Smooth muscle cell (in vitro differentiated cells): ENCODE measurements at regions not wholly inside any gene's neighbourhood (a gene's known extent, or its start where the extent isn't known, plus 50 kb on each side); places are given as distances from the start of the nearest gene placed in this dataset.

ENCODE experiments used
- DNase-seq: peaks from one replicate; lab custom pipeline; 2025; ENCODE audit not compliant: unreplicated experiment; lab: John Stamatoyannopoulos, UW
- H2AFZ ChIP-seq: fragments of 200-600 bp; sonication (generic); 2 replicates; pipeline ENCODE4 v1.6.0; 2016; ENCODE audit warnings: antibody characterized with exemption, low read depth, mild to moderate bottlenecking
- H3F3A ChIP-seq: fragments of 200-600 bp; sonication (generic); 2 replicates; pipeline ENCODE4 v1.6.0; 2017; ENCODE audit warnings: antibody characterized with exemption, low read depth
- H3K27ac ChIP-seq: fragments of 200-600 bp; sonication (generic); 2 replicates; pipeline ENCODE4 v1.5.1; 2016; ENCODE audit warnings: low read depth, mild to moderate bottlenecking
- H3K27me3 ChIP-seq: fragments of 200-600 bp; sonication (generic); 2 replicates; pipeline ENCODE4 v1.6.1; 2016; ENCODE audit warnings: low read depth, mild to moderate bottlenecking
- H3K36me3 ChIP-seq: fragments of 200-600 bp; sonication (generic); 2 replicates; pipeline ENCODE4 v1.5.1; 2016; ENCODE audit warnings: low read depth
- H3K4me1 ChIP-seq: fragments of 200-600 bp; sonication (generic); 2 replicates; pipeline ENCODE4 v1.5.1; 2016; ENCODE audit warnings: low read depth
- H3K4me2 ChIP-seq: fragments of 200-600 bp; sonication (generic); 2 replicates; pipeline ENCODE4 v1.6.0; 2016; ENCODE audit warnings: mild to moderate bottlenecking
- H3K4me3 ChIP-seq: fragments of 200-600 bp; sonication (generic); 2 replicates; pipeline ENCODE4 v1.5.1; 2016; ENCODE audit warnings: mild to moderate bottlenecking
- H3K79me2 ChIP-seq: fragments of 200-600 bp; sonication (generic); 2 replicates; pipeline ENCODE4 v1.6.0; 2016; ENCODE audit warnings: low read depth, mild to moderate bottlenecking
- H3K9ac ChIP-seq: fragments of 200-600 bp; sonication (generic); 2 replicates; pipeline ENCODE4 v1.6.0; 2016; ENCODE audit warnings: low read depth
- H3K9me3 ChIP-seq: fragments of 200-600 bp; sonication (generic); replicated peaks from 2 replicates; pipeline ENCODE4 v1.5.1; 2016; ENCODE audit warnings: low read depth
- H4K20me1 ChIP-seq: fragments of 200-600 bp; sonication (generic); 2 replicates; pipeline ENCODE4 v1.6.0; 2016; ENCODE audit warnings: low read depth
- WGBS: methylation state at CpG from one replicate; pipeline ENCODE4 v1.1.7; 2016; ENCODE audit warnings: low lambda C conversion rate; 5-methylcytosine and 5-hydroxymethylcytosine counted together
- TF ChIP-seq, protein P1 (sequence below): fragments of 200-600 bp; sonication (generic); IDR thresholded peaks from 2 replicates; pipeline ENCODE4 v1.5.1; 2017; ENCODE audit warnings: borderline replicate concordance, mild to moderate bottlenecking, antibody characterized with exemption; ENCODE audit not compliant: insufficient read depth, poor library complexity, severe bottlenecking

DNA sequence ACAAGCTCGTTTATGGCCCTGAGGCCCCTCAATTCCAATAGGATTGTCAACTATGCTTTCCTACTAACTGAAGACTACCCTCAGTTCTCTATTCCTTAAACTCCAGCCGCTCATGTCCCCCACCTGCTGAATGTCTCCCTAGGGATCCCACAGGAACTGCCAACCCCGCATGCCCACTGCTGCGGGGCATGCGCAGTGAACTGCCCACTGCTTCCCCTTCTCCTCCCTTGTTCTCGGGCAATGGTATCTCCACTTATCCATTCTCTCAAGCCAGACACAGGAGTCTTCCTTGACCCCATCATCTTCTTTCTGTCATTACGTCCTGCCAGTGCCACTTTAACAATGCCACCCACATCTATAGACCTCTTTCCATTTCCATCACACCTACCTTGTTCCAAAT, 90.0 kb downstream of the FGF18 start:
- Histone ChIP-seq H3K79me2 (no peaks in the 10 kb centered on the region), H3K4me3 (no peak overlapping the region), H3K4me2 (no peak overlapping the region), H4K20me1 (no peaks in the 10 kb centered on the region), H3K27me3 (no peaks in the 10 kb centered on the region), H2AFZ (no peak overlapping the region), H3K27ac (no peak overlapping the region), H3K9me3 (no peaks in the 10 kb centered on the region), H3K4me1 (no peaks in the 10 kb centered on the region), H3K36me3 (no peaks in the 10 kb centered on the region), H3F3A (no peaks in the 10 kb centered on the region), H3K9ac (no peak overlapping the region)
- 95% methylated on average over 7 of the region's 7 CpGs for WGBS
- DNase-seq: no peak
- TF ChIP-seq, protein P1, sequence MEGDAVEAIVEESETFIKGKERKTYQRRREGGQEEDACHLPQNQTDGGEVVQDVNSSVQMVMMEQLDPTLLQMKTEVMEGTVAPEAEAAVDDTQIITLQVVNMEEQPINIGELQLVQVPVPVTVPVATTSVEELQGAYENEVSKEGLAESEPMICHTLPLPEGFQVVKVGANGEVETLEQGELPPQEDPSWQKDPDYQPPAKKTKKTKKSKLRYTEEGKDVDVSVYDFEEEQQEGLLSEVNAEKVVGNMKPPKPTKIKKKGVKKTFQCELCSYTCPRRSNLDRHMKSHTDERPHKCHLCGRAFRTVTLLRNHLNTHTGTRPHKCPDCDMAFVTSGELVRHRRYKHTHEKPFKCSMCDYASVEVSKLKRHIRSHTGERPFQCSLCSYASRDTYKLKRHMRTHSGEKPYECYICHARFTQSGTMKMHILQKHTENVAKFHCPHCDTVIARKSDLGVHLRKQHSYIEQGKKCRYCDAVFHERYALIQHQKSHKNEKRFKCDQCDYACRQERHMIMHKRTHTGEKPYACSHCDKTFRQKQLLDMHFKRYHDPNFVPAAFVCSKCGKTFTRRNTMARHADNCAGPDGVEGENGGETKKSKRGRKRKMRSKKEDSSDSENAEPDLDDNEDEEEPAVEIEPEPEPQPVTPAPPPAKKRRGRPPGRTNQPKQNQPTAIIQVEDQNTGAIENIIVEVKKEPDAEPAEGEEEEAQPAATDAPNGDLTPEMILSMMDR: no peak

DNA sequence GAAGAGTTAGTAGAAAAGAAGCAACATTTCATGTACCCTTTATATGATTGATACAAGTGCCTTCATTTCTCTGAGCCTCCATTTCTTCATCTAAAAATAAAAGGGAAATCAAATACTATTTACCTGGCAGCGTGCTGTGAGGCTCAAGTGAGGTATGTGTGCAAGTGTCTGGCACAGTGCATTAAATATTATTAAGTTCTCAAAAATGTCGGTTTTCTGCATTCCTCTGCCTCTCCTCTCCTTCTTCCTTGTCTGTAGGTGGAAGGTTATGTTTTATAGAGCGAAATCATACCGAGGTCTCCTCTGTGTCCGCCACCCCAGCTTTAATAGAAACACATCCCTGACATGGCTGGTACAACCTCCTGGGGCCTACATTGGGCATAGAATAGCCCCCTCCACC, 93.0 kb downstream of the FGF18 start:
- WGBS: 75% methylated on average over 5 of the region's 5 CpGs
- no peaks in the 10 kb centered on the region for H3K36me3 ChIP-seq
- no peak overlapping the region for H2AFZ ChIP-seq
- TF ChIP-seq, protein P1: no peak
- no peaks in the 10 kb centered on the region for H3K9me3 ChIP-seq
- H4K20me1 ChIP-seq: no peaks in the 10 kb centered on the region
- no peaks in the 10 kb centered on the region for H3F3A ChIP-seq
- H3K4me2 ChIP-seq: no peak overlapping the region
- H3K9ac ChIP-seq: no peak overlapping the region
- no peak overlapping the region for H3K4me3 ChIP-seq
- H3K4me1 ChIP-seq: no peaks in the 10 kb centered on the region
- H3K79me2 ChIP-seq: no peaks in the 10 kb centered on the region
- H3K27me3 ChIP-seq: no peaks in the 10 kb centered on the region
- DNase-seq: no peak
- H3K27ac ChIP-seq: no peak overlapping the region

DNA sequence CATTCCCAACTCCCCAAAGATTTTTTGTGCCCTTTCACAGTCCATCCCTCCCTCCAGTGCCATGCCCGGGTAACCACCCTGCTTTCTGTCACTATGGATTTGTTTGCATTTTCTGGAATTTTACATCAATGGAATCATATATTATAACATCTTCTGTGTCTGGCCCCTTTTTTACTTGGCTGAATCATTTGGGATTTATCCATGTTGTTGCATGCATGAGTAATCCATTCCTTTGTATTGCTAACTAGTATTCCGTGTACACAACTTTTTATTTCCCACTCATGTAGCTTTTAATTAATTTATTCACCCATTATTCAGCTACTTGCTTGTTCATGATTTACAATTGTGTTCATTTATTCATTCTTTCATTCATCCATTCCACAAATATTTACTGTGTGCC, 94.1 kb downstream of the FGF18 start:
- H4K20me1 ChIP-seq: no peaks in the 10 kb centered on the region
- no peak for DNase-seq

DNA sequence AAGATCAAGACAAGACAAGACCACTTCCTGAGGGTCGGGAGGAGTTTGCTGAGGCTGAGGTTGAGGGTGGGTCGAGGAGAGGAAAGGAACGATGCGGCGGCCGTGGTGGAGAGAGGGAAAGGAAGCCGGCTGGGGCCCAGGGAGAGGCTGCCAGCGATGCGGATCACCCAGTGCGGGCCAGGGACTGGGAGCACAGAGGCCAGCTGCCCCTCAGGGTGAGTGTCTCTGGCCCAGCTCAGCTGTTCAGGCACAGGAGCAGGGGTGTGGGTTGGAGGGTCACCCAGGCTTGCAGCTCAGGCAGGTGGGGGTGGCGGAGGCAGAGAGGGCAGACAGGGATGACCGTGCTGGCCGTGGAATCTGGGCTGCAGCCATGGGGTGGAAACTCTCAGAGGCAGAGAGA, 99.5 kb downstream of the FGF18 start:
- H4K20me1 ChIP-seq: no peaks in the 10 kb centered on the region
- H3K4me3 ChIP-seq: no peak overlapping the region
- H3K4me2 ChIP-seq: no peak overlapping the region
- peaks cover 17% of the 10 kb centered on the region for H3F3A ChIP-seq
- H3K79me2 ChIP-seq: no peaks in the 10 kb centered on the region
- H2AFZ ChIP-seq: no peak overlapping the region
- no peaks in the 10 kb centered on the region for H3K36me3 ChIP-seq
- no peak overlapping the region for H3K9ac ChIP-seq
- no peak overlapping the region for H3K27ac ChIP-seq
- H3K9me3 ChIP-seq: no peaks in the 10 kb centered on the region
- H3K4me1 ChIP-seq: peaks cover 16% of the 10 kb centered on the region
- TF ChIP-seq, protein P1: no peak
- WGBS: 91% methylated on average over 9 of the region's 13 CpGs
- DNase-seq: no peak
- H3K27me3 ChIP-seq: no peaks in the 10 kb centered on the region

More for the DNA sequence above, 94.1 kb downstream of the FGF18 start:
- Histone ChIP-seq H3K4me2 (no peak overlapping the region), H3K27me3 (no peaks in the 10 kb centered on the region), H3K27ac (no peak overlapping the region), H3F3A (no peaks in the 10 kb centered on the region), H2AFZ (no peak overlapping the region), H3K79me2 (no peaks in the 10 kb centered on the region), H3K4me3 (no peak overlapping the region), H3K4me1 (no peaks in the 10 kb centered on the region), H3K36me3 (no peaks in the 10 kb centered on the region), H3K9me3 (no peaks in the 10 kb centered on the region), H3K9ac (no peak overlapping the region)
- TF ChIP-seq, protein P1: no peak
- 79% methylated on average over 2 of the region's 2 CpGs for WGBS
